ENCODE measurements at regions not wholly inside any gene's neighbourhood (a gene's known extent, or its start where the extent isn't known, plus 50 kb on each side); places are given as distances from the start of the nearest gene placed in this dataset.

DNA sequence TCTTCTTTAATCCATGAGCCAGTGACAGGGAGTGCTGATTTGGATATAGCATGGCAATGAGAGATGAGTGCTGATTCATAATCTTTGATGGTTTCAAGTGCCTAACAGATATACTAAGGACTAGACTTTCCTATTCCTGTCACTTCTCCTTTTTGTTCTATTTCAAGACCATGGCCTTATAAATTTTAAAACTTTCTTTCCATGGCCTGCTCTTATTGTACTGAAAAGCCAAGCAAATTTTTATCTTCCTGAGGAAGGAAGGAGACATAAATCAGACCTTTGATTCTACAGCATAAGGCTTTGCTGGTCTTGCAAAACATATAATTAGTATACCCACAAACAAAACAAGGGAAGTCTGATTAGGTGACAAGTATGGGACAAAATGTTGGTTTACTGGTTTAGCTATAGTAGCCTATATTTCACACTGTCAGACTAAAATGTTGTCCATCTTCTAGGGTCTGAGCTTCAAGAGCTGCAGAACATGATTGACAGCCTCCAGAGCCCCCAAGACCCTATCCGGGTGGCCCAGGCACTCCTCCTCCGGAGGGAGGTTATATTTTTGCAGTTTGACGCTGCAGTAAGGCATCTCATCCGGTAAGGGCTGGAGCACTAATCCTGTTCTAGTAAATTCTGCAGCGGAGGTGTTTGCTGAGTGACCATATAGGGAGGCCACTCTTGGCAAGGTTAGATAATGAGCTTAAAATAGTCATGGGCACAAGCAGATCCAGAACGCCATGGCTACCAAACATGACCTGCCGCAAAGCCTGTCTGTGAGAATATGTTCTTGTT, 82.3 kb downstream of the CD164 start:
- Histone ChIP-seq H3K27me3 (ENCODE audit: control insufficient read depth, insufficient read depth, low read length) (no peaks in the 10 kb centered on the region), H3K36me3 (replicated peaks; ENCODE audit: control insufficient read depth, insufficient read depth, low read length) (no peaks in the 10 kb centered on the region), H3K4me3 (ENCODE audit: insufficient read depth, low read depth, low read length) (no peak overlapping the region)
- no peak for DNase-seq

DNA sequence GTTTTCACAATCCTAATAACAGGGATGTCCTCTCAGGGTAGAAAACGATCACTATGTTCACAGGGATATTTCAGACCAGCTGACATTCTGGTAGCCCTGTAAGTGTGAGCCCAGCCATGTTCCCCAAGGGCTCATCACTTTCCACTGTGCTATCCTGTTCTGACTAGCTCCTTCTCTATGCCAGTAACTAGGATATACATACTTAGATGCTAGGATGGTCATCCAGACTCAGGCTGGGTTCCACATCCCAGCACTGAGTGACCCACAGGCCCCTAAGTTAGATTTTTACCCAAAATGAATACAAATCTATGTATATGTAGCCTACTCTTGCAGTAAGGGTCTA, 83.0 kb downstream of the CD164 start:
- H3K27me3 ChIP-seq (ENCODE audit: control insufficient read depth, insufficient read depth, low read length) = no peaks in the 10 kb centered on the region
- no peak for DNase-seq
- H3K36me3 ChIP-seq (replicated peaks; ENCODE audit: control insufficient read depth, insufficient read depth, low read length) = no peaks in the 10 kb centered on the region
- H3K4me3 ChIP-seq (ENCODE audit: insufficient read depth, low read depth, low read length) = no peak overlapping the region

DNA sequence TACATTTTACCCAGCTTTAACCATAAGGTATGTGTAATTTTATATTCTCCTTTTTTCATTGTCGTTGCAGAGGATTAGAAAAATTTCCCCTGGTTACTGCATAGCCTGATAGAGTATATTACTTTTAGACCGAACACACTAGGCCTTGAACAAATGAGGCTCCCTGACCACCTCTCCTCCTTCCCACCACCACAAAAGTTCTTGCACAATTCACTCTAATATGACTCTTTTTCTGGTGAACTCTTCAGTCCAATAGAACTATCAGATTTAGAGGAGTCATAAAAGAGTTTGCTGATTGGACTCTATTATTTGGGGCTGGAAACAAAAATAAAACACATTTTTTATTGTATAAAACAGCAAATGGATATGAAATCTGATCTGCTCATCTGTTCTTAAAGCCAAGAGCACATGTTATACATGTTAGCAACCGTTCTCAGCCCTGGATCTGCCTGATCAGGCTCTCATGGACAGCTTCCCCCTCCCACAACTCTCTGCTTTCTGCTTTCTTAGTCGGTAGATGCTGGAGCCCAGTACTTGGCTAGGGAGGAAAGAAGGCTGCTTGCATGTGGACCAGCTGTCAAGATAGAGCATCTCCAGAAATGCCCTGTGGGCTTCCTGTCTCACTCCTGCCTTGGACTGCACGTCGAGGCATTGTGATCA, 83.5 kb downstream of the CD164 start:
- DNase-seq = no peak
- no peaks in the 10 kb centered on the region for H3K36me3 ChIP-seq (replicated peaks; ENCODE audit: control insufficient read depth, insufficient read depth, low read length)
- H3K27me3 ChIP-seq (ENCODE audit: control insufficient read depth, insufficient read depth, low read length) = no peaks in the 10 kb centered on the region
- H3K4me3 ChIP-seq (ENCODE audit: insufficient read depth, low read depth, low read length) = no peak overlapping the region

DNA sequence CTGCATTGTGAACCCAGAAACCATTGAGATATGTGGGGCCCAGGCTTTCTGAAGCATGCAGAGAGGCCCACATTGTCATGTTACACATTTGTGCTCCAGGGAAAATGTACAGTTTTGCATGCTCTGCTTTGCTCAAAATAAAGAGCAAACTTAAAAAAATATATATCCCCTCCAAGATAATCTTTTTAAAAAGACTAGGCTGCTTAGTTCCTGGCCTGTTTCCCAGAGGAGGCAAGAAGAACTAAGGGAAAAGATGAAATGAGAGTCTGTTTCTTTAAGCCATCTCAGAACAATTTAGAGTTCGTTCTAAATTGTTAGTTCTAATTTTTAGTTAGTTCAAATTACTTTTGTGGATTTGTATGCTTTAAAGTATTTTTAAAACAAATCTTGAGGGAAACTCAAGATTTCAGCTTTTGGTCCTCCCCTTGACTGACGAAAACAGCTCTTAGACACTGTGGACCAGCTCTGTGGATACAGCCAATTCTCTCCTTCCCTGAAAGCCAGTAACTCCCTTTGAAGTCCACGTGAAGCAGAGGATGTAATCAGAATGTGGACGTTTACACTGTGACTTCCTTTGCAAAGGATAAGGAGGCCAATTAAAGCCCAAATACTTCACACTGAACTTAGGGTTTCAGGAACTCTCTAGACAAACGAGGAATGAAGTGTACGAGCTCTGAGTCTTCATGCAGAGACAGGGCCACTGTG, 84.7 kb downstream of the CD164 start:
- no peak overlapping the region for H3K4me3 ChIP-seq (ENCODE audit: insufficient read depth, low read depth, low read length)
- no peaks in the 10 kb centered on the region for H3K27me3 ChIP-seq (ENCODE audit: control insufficient read depth, insufficient read depth, low read length)
- H3K36me3 ChIP-seq (replicated peaks; ENCODE audit: control insufficient read depth, insufficient read depth, low read length) = no peaks in the 10 kb centered on the region
- DNase-seq = no peak

DNA sequence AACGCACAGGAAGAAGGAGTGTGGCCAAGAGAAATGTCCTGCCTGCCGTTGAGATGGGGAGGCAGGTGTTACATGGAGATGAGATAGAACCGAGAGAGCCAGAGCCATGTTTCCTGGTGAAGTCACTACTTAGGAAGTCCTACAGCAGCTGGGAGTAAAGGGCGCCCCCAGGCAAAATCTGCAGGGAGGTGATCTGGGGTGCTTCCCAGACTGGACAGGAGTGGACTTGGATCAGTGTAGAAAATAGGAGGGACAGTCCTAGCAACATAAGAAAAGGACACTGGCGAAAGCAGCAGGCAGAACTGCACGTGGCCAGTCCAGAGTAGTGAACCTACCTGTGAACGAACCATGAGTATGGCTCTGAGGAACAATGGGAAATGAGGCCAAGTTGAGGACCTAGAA, 85.3 kb downstream of the CD164 start:
- H3K27me3 ChIP-seq (ENCODE audit: control insufficient read depth, insufficient read depth, low read length) = no peaks in the 10 kb centered on the region
- no peak overlapping the region for H3K4me3 ChIP-seq (ENCODE audit: insufficient read depth, low read depth, low read length)
- no peak for DNase-seq
- no peaks in the 10 kb centered on the region for H3K36me3 ChIP-seq (replicated peaks; ENCODE audit: control insufficient read depth, insufficient read depth, low read length)

DNA sequence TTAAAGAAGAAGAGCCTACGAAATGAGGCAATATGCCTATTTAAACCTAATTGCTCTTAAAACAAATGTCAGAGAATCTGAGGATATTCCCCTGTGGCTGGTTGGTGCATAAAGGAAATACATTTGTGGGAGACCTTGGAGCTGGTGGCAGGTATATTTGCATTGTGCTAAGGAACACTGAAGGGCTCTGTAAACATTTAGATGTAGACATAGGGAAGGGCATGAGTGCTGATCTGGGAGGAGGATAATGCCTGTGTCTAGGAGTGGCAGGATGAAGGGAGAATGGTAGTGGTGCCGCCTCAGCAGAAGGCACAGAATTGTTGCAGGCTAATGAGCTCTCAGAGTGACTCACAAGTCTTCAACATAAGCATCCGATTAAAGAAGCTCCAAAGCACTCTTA, 85.8 kb downstream of the CD164 start:
- no peaks in the 10 kb centered on the region for H3K36me3 ChIP-seq (replicated peaks; ENCODE audit: control insufficient read depth, insufficient read depth, low read length)
- no peaks in the 10 kb centered on the region for H3K27me3 ChIP-seq (ENCODE audit: control insufficient read depth, insufficient read depth, low read length)
- no peak overlapping the region for H3K4me3 ChIP-seq (ENCODE audit: insufficient read depth, low read depth, low read length)
- DNase-seq = no peak

DNA sequence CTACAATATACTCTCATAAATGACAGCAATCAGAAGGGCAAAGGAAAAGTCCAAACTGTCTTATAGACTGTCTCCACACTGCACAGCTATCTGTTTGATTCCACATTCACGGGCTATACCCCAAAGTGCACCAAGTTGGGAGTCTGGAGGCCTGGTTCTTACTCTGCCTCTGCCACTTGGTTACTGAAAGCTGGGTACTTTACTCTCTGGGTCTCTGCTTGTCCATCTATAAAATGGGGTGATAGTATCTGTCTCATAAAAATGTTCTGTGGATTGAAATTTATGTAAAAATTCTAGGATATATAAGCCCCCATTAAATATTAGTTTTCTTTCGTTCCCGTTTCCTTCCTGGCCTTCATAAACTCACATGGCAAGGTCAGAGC, 86.5 kb downstream of the CD164 start:
- Histone ChIP-seq H3K4me3 (ENCODE audit: insufficient read depth, low read depth, low read length) (no peak overlapping the region), H3K36me3 (replicated peaks; ENCODE audit: control insufficient read depth, insufficient read depth, low read length) (no peaks in the 10 kb centered on the region), H3K27me3 (ENCODE audit: control insufficient read depth, insufficient read depth, low read length) (no peaks in the 10 kb centered on the region)
- DNase-seq = no peak

DNA sequence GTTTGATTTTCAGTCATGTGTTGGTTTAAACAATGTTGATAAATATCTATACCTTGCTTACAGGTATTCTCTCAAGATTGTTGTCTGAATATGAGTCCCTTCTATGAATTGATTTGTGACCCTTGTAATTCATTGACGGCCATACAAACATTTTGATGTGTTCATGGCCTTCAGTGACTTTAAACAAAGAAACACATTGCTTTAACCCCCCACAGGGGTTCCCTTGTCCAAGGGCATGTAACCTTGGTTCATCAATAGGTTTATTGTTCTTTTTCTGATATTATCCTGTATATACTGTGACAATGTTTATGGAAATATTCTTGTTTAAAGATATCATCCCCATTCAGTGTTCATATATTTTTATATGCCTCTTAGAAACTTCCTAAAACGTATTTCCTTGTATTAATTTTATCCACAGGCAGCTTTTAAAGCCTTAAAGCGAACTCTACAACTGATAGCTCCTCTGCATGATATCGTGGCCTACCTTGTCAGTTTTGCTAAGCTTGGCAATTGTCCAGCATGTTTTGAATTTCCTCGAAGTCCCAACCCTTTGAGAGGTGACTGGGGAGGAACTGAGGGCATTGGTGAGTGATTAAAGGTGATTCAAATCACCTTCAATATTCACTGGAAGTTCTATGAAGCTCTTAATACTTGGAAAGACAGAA, 87.0 kb downstream of the CD164 start:
- no peak for DNase-seq
- Histone ChIP-seq H3K36me3 (replicated peaks; ENCODE audit: control insufficient read depth, insufficient read depth, low read length) (no peaks in the 10 kb centered on the region), H3K27me3 (ENCODE audit: control insufficient read depth, insufficient read depth, low read length) (no peaks in the 10 kb centered on the region), H3K4me3 (ENCODE audit: insufficient read depth, low read depth, low read length) (no peak overlapping the region)

DNA sequence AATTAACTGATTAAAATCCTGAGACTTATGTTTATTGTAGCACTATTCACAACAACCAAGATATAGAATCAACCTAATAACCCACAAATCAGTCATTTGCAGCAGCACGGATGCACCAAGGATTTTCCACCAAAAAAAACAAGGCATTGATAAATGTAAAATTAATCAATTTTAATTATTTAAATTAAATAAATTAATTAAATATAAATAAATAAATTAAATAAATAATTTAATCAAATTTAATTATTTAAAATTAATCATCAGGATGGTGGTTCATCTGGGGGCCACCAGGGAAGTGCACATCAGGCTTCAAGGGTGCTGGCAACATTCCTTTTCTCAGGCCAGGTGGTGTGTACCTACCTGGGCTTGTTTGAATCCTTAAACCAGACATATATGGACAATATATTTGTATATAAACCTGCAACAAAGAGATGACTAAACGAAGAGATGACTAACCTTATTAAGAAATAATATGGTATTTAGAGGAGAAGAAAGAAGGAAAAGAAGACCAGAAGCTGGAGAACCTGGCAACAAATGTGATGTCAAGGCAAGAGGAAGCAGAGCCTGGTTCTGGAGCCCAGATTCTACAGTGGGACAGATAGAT, 89.2 kb downstream of the CD164 start:
- DNase-seq = no peak

DNA sequence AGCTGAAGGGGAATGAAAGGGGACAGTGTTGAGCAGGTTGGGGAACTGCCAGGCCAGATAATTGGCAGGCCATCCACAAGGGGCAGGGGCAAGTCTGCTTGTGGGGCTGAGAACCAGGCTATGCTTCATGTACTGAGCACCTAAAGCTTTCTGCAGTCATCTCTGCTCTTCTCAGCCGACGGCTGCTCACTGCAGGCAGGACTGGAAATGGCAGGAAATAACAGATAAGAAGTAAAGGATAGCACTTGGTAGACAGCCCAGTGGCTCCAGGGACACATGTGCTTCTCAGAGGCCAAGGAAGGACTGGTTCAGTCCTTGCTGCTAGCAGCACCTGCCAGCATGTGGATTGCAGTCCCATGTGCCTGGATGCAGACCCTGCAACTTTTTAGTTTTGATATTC, 89.8 kb downstream of the CD164 start:
- Histone ChIP-seq H3K36me3 (replicated peaks; ENCODE audit: control insufficient read depth, insufficient read depth, low read length) (no peaks in the 10 kb centered on the region), H3K27me3 (ENCODE audit: control insufficient read depth, insufficient read depth, low read length) (no peaks in the 10 kb centered on the region), H3K4me3 (ENCODE audit: insufficient read depth, low read depth, low read length) (no peak overlapping the region)
- peak; percentile 23 for DNase-seq

More for the DNA sequence above, 89.2 kb downstream of the CD164 start:
- no peaks in the 10 kb centered on the region for H3K27me3 ChIP-seq (ENCODE audit: control insufficient read depth, insufficient read depth, low read length)
- no peaks in the 10 kb centered on the region for H3K36me3 ChIP-seq (replicated peaks; ENCODE audit: control insufficient read depth, insufficient read depth, low read length)
- no peak overlapping the region for H3K4me3 ChIP-seq (ENCODE audit: insufficient read depth, low read depth, low read length)

DNA sequence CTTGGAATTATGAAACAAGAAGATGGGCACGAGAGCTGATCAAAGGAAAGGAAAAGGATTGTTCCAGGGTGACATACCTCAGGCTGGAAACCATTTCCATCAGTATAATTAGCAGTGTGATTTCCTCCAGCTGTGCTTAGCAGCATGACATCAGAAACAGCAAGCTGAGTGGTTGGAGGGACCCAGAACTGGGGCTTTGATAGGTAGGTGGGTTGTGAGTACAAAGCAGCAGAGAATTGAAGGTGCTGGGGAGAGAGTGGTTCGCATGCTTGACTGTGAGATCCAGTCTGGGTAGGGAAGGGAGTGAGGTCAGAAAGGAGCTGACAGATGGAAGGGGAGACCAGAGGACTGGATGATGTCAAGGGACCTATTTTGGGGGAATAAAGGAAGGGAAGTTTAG, 90.4 kb downstream of the CD164 start:
- H3K36me3 ChIP-seq (replicated peaks; ENCODE audit: control insufficient read depth, insufficient read depth, low read length) = no peaks in the 10 kb centered on the region
- peak; percentile 32 for DNase-seq
- H3K4me3 ChIP-seq (ENCODE audit: insufficient read depth, low read depth, low read length) = no peak overlapping the region
- no peaks in the 10 kb centered on the region for H3K27me3 ChIP-seq (ENCODE audit: control insufficient read depth, insufficient read depth, low read length)

DNA sequence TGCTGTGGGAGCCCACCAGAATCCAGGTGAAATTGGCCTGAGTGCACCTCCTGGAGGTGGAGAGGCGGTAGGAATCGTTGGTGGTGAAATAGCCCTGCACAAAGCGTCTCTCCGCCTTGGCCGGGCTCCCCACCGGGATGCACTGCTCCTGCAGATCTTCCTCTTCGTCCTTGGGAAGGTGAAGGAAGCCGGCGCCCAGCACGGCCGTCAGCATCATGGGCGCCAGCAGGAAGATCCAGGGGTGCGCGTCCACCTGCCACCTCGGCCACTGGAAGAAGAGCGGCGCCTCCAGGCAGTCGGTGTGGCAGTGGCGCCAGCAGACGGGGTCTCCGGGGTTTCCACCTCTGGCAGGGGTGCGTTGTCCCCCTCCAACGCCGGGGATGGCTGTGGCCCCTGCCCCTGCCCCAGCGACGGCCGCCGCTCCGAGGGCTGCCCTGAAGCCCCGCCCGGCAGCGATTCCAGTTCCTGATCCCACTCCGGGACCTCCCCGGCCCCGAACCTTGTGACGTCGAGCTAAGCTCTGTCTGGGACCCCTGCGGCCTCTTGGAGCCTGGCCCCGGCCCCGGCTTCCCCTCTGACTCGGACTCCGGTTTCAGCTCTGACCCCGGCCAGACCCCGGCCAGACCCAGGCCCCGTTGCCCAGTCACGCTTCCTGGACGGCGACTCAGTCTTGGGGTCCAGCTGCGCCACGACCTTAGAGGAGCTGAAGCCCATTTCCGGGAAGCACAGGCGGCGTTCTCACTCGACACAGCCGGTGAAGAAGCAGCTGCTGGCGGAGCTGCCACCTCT, 91.9 kb downstream of the CD164 start:
- Histone ChIP-seq H3K27me3 (ENCODE audit: control insufficient read depth, insufficient read depth, low read length) (no peaks in the 10 kb centered on the region), H3K4me3 (ENCODE audit: insufficient read depth, low read depth, low read length) (no peak overlapping the region), H3K36me3 (replicated peaks; ENCODE audit: control insufficient read depth, insufficient read depth, low read length) (no peaks in the 10 kb centered on the region)
- DNase-seq = peak; percentile 49

DNA sequence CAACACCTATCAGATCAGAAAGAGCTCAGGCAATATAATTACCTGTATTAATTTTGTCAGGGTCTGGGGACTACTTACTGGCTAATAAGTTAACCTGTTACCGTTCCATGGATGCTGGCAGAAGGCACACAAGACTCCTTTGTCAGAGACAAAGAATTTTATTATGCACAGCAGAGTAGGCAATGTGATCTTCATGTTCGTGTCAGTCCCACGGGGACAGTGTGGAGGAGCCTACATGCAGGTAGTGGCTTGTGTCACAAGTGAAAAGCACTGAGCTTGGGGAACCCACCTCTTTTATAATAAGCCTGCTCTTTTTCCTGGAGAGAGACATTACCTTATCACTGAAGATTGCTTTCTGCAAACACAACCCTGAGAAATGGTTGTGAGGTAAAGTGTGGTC, 96.9 kb downstream of the CD164 start:
- Histone ChIP-seq H3K4me3 (ENCODE audit: insufficient read depth, low read depth, low read length) (no peak overlapping the region), H3K36me3 (replicated peaks; ENCODE audit: control insufficient read depth, insufficient read depth, low read length) (no peaks in the 10 kb centered on the region), H3K27me3 (ENCODE audit: control insufficient read depth, insufficient read depth, low read length) (no peaks in the 10 kb centered on the region)

DNA sequence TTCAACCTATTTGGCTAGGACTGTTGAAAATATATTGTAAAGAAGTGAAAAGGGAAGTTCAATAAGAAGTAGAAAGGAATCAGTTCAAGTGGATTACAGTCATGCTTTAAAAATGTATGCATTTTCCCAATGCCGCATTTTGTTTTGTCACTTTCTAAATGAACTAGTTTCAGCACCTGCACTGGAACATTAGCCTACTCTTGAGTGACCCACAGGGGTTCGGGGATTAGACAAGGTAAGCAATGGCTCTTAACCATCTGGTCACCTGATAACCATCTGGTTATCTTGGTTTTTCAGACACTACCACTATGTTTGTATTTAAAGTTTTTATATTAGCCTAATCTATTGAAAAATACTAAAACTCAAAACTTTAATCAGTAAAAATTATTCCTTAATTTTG, 97.6 kb downstream of the CD164 start:
- H3K27me3 ChIP-seq (ENCODE audit: control insufficient read depth, insufficient read depth, low read length) = no peaks in the 10 kb centered on the region
- no peak overlapping the region for H3K4me3 ChIP-seq (ENCODE audit: insufficient read depth, low read depth, low read length)
- DNase-seq = no peak
- no peaks in the 10 kb centered on the region for H3K36me3 ChIP-seq (replicated peaks; ENCODE audit: control insufficient read depth, insufficient read depth, low read length)

More for the DNA sequence above, 96.9 kb downstream of the CD164 start:
- no peak for DNase-seq

All from H7 (cell line).